Upper lobe of right lung (tissue), 1 donor: ENCODE measurements at regions not wholly inside any gene's neighbourhood (a gene's known extent, or its start where the extent isn't known, plus 50 kb on each side); places are given as distances from the start of the nearest gene placed in this dataset.

Source experiments
- ATAC-seq: fragments of 200-7000 bp; cut with Tn5 transposase; one replicate; pipeline ENCODE4 v1.9.1; 2020; ENCODE audit warnings: mild to moderate bottlenecking, moderate library complexity
- DNase-seq: peaks from one replicate; pipeline ENCODE4 v3.0.0-alpha.2; 2020
- H3K27ac ChIP-seq: fragments of 200-600 bp; one replicate; pipeline ENCODE4 v1.8.0; 2022
- H3K27me3 ChIP-seq: fragments of 200-600 bp; one replicate; pipeline ENCODE4 v1.8.0; 2022; ENCODE audit warnings: mild to moderate bottlenecking
- H3K36me3 ChIP-seq: fragments of 200-600 bp; one replicate; pipeline ENCODE4 v1.8.0; 2022
- H3K4me1 ChIP-seq: fragments of 200-600 bp; one replicate; pipeline ENCODE4 v1.8.0; 2022
- H3K4me3 ChIP-seq: fragments of 200-600 bp; one replicate; pipeline ENCODE4 v1.8.0; 2022; ENCODE audit warnings: mild to moderate bottlenecking
- H3K9me3 ChIP-seq: fragments of 200-600 bp; one replicate; pipeline ENCODE4 v1.8.0; 2022
- CTCF ChIP-seq: fragments of 200-600 bp; IDR thresholded peaks from one replicate; pipeline ENCODE4 v1.8.0; 2022; ENCODE audit warnings: antibody characterized with exemption
- intact Hi-C: fragments of 100-400 bp; cut with DNase I; formaldehyde crosslinking; loops from one replicate; pipeline ENCODE4 v1.11.0; 2022
- donor health status: DM: no; HTN: yes; CAD: no; lungs with severe emphysema.

- intact Hi-C loops = no loop called here
- no peak overlapping the region for H3K4me3 ChIP-seq
- no peaks in the 10 kb centered on the region for H3K9me3 ChIP-seq
- no peaks in the 10 kb centered on the region for H3K27me3 ChIP-seq
- no peak overlapping the region for H3K27ac ChIP-seq
- H3K36me3 ChIP-seq = no peaks in the 10 kb centered on the region
- no peaks in the 10 kb centered on the region for H3K4me1 ChIP-seq
- no peak for ATAC-seq
- no peak for TF ChIP-seq CTCF
- no peak for DNase-seq
Measured at GRCh38 chr3:186476541-186476940, 67.6 kb downstream of the CRYGS start.

- Histone ChIP-seq H3K27me3 (no peaks in the 10 kb centered on the region), H3K27ac (no peak overlapping the region), H3K36me3 (no peaks in the 10 kb centered on the region), H3K4me3 (no peak overlapping the region), H3K9me3 (no peaks in the 10 kb centered on the region), H3K4me1 (no peaks in the 10 kb centered on the region)
- no peak for TF ChIP-seq CTCF
- DNase-seq (no peak), ATAC-seq (no peak)
- intact Hi-C loops = no loop called here
Measured at GRCh38 chr3:186476044-186476468, 68.1 kb downstream of the CRYGS start.

- H3K4me3 ChIP-seq = no peak overlapping the region
- ATAC-seq (no peak), DNase-seq (no peak)
- no peaks in the 10 kb centered on the region for H3K9me3 ChIP-seq
- intact Hi-C loops = no loop called here
- H3K27ac ChIP-seq = no peak overlapping the region
- no peaks in the 10 kb centered on the region for H3K36me3 ChIP-seq
- H3K27me3 ChIP-seq = no peaks in the 10 kb centered on the region
- H3K4me1 ChIP-seq = no peaks in the 10 kb centered on the region
- TF ChIP-seq CTCF = no peak
Measured at GRCh38 chr3:186473166-186473565, 71.0 kb downstream of the CRYGS start.

- TF ChIP-seq CTCF = no peak
- no peak for ATAC-seq
- H3K27me3 ChIP-seq = no peaks in the 10 kb centered on the region
Measured at GRCh38 chr3:186472456-186473008, 71.6 kb downstream of the CRYGS start.

GRCh38 chr3:186471771-186472170, 72.4 kb downstream of the CRYGS start:
- Histone ChIP-seq H3K36me3 (no peaks in the 10 kb centered on the region), H3K4me3 (no peak overlapping the region), H3K4me1 (no peaks in the 10 kb centered on the region), H3K9me3 (no peaks in the 10 kb centered on the region), H3K27me3 (no peaks in the 10 kb centered on the region), H3K27ac (no peak overlapping the region)
- no peak for ATAC-seq
- no peak for TF ChIP-seq CTCF
- DNase-seq = no peak
- intact Hi-C loops = no loop called here

More at GRCh38 chr3:186472456-186473008, 71.6 kb downstream of the CRYGS start:
- no peak for DNase-seq
- Histone ChIP-seq H3K36me3 (no peaks in the 10 kb centered on the region), H3K9me3 (no peaks in the 10 kb centered on the region), H3K27ac (no peak overlapping the region), H3K4me3 (no peak overlapping the region), H3K4me1 (no peaks in the 10 kb centered on the region)
- intact Hi-C loops = no loop called here

GRCh38 chr3:186469525-186469924, 74.7 kb downstream of the CRYGS start:
- no peak for ATAC-seq
- no peaks in the 10 kb centered on the region for H3K4me1 ChIP-seq
- H3K9me3 ChIP-seq = no peaks in the 10 kb centered on the region
- no peak for DNase-seq
- no peak overlapping the region for H3K27ac ChIP-seq
- intact Hi-C loops = no loop called here
- H3K36me3 ChIP-seq = no peaks in the 10 kb centered on the region
- TF ChIP-seq CTCF = no peak
- H3K4me3 ChIP-seq = no peak overlapping the region
- no peaks in the 10 kb centered on the region for H3K27me3 ChIP-seq
